Lower leg skin (tissue), 4 donors: ENCODE measurements at regions not wholly inside any gene's neighbourhood (a gene's known extent, or its start where the extent isn't known, plus 50 kb on each side); places are given as distances from the start of the nearest gene placed in this dataset.

Experiments
- DNase-seq, 2 donors: peaks; one replicate each; pipeline ENCODE4 v3.0.0-alpha.2; 2019; ENCODE audit warnings: low spot score in 2 of 2
- H3K4me3 ChIP-seq: fragments of 200-600 bp; sonication (generic); 2 replicates; pipeline ENCODE4 v1.5.1; 2017; ENCODE audit warnings: mild to moderate bottlenecking, low read depth; ENCODE audit not compliant: poor library complexity, severe bottlenecking
- POLR2A ChIP-seq, 2 donors: fragments of 450-650 bp; IDR thresholded peaks; one replicate each; pipeline ENCODE4 v1.6.1; 2016 to 2017; ENCODE audit warnings: antibody characterized with exemption in 2 of 2, mild to moderate bottlenecking in 1 of 2, moderate library complexity in 1 of 2
- WGBS, 2 donors: methylation state at CpG; one replicate each; pipeline ENCODE4 v1.1.5; 2018; 5-methylcytosine and 5-hydroxymethylcytosine counted together
- intact Hi-C: fragments of 100-400 bp; cut with DNase I; formaldehyde crosslinking; loops from one replicate; pipeline ENCODE4 v1.15.0; 2023; ENCODE audit warnings: low total_unique reads
- TF ChIP-seq, protein P1 (sequence below), 3 donors: fragments of 450-650 bp; IDR thresholded peaks; one replicate each; pipeline ENCODE4 v1.5.1; 2016; ENCODE audit warnings: antibody characterized with exemption in 3 of 3, mild to moderate bottlenecking in 3 of 3, moderate library complexity in 2 of 3

DNA sequence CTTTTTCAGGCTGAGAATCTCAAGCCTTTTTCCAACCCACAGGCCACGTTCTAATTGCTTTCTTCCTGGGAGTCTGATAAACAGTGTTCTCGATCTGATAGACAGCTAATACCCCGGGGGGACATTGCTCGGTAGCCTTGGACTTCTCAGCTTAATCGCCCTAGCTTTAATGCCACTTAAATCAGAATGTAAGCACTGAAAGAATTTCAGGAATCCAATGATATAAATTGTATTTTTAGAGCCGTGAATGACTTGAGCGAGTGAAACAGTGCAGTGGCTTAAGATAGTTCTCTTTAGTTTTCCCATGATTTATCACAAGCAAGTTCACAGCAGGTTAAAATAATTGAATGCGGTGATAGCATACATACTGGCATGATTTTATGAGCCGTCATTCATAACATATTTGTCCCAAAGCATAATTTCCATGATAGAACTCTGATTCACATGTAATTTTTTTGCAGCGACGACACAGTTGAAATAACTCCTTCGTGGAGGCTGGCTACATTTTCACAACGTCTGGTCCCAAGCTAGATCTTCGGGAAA, 116.1 kb upstream of the MYOCD start:
- no peak for TF ChIP-seq POLR2A (IDR thresholded peaks at IDR 0.05)
- TF ChIP-seq, protein P1, sequence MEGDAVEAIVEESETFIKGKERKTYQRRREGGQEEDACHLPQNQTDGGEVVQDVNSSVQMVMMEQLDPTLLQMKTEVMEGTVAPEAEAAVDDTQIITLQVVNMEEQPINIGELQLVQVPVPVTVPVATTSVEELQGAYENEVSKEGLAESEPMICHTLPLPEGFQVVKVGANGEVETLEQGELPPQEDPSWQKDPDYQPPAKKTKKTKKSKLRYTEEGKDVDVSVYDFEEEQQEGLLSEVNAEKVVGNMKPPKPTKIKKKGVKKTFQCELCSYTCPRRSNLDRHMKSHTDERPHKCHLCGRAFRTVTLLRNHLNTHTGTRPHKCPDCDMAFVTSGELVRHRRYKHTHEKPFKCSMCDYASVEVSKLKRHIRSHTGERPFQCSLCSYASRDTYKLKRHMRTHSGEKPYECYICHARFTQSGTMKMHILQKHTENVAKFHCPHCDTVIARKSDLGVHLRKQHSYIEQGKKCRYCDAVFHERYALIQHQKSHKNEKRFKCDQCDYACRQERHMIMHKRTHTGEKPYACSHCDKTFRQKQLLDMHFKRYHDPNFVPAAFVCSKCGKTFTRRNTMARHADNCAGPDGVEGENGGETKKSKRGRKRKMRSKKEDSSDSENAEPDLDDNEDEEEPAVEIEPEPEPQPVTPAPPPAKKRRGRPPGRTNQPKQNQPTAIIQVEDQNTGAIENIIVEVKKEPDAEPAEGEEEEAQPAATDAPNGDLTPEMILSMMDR (IDR thresholded peaks at IDR 0.05), result no peak
- no peak overlapping the region for H3K4me3 ChIP-seq
- no peak for DNase-seq
- intact Hi-C loops, result loop anchor here (10.0 kb wide), 1 partner anchor 445 kb away; no protein-coding TSS in a partner anchor
- WGBS, 2 donors, result 31 to 43% methylated on average over 14 of the region's 14 CpGs

DNA sequence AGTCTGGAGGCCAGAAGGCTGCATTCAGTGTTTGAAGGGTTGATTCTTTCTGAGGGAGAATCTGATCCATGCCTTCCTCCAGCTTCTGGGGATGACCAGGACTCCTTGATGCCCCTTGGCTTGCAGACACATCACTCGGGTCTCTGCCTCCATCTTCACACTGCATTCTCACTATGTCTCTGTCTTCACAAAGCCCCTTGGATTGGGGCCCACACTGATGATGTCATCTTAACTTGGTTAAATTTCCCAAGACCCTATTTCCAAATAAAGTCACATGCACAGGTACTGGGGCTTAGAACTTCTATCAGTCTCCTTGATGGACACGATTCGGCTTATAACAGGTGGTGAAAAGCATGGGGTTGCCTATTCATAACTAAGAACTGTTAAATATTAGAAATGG, 112.1 kb upstream of the MYOCD start:
- no peak overlapping the region for H3K4me3 ChIP-seq
- no peak for DNase-seq
- intact Hi-C loops, result no loop called here
- TF ChIP-seq, protein P1 (IDR thresholded peaks at IDR 0.05), result no peak
- TF ChIP-seq POLR2A (IDR thresholded peaks at IDR 0.05), result no peak
- WGBS, 2 donors, result 80 to 88% methylated on average over 3 of the region's 3 CpGs

DNA sequence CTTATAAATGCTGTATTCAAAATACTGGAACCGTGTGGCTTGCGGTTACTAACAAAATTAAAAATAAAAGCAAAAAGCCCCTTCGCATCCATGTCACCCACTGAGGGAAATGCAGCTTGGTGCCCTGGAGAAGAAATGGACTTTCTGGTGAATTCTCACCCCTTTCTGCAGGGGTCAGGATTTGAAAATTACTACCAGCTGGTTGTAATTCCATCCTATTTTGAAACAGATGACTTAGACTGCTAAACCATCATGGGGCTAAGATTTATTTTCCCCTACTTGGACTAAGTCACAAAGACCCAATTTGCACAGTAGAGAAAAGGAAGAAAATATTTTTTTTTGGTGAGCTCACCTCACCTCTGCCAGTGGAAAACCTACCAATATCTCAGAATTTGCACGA, 111.4 kb upstream of the MYOCD start:
- intact Hi-C loops, result no loop called here
- no peak for DNase-seq
- H3K4me3 ChIP-seq, result no peak overlapping the region
- TF ChIP-seq, protein P1 (IDR thresholded peaks at IDR 0.05), result no peak
- TF ChIP-seq POLR2A (IDR thresholded peaks at IDR 0.05), result no peak
- WGBS, 2 donors, result 76% methylated on average over 4 of the region's 4 CpGs

DNA sequence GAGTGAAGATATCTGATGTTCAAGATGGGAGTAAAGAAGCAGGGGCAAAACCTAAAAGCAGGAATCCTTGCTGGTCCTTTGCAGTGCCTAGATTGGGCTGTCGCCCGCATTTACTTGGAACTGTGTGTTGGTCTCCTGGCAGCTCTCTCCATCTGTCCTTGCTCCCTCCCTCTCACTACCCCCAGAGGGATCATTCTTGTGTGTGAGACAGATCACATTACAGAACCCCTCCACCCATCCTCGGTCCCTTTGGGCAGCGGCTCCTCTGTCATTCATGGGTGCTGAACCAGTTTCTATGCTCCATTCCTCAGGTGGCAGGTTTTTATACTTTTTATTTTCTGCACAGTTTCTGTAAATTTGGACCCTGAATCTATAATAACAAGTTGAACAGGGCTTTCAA, 99.4 kb upstream of the MYOCD start:
- no peak overlapping the region for H3K4me3 ChIP-seq
- DNase-seq, result no peak
- intact Hi-C loops, result no loop called here
- 21 to 35% methylated on average over 4 of the region's 4 CpGs for WGBS, 2 donors
- TF ChIP-seq POLR2A (IDR thresholded peaks at IDR 0.05), result no peak
- TF ChIP-seq, protein P1 (IDR thresholded peaks at IDR 0.05), result no peak

DNA sequence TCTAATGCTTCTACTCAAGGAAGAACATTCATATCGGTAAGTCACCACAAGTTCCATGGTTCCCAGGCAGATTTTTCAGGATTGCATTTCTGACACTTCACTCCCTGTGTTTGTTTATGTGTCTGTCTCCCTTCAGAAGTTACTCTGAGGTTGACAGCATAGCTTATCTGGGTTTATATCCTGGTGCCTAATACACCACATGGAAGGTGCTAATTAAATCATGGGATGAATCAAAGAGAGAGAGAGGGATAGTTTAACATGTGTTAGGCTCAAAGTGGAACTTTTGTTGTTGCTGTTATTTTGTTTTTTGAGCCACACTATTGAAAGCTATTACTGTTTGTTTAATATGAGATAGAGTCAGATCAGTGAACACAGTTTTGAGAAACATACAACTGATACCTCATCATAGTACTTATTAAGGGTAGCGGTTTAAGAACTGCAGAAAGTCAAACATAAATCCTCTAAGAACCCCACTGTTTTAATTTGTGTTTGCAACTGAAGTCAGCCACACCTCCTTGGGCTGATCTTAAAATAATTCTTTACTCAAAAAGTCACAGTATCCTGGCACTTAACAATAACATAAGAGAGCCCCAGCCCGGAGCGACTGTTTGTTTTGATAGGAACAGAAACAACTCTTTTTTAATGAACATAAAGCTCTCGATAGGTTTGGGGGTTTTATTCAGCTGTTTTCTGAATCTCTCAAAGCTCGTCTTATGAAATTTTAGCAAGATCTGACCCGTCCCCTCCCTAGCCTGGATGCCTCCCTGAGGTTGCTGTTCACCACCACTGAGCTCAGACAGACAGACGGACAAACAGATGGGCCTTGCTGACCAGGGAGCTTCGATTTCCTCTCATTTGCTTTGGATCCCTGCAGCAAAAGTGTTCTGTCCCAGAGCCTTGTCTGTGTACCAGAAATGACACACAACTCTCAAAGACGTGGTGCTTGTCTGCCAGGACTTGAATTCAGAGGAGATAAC, 98.3 kb upstream of the MYOCD start:
- intact Hi-C loops, result no loop called here
- 54 to 57% methylated on average over 10 of the region's 10 CpGs for WGBS, 2 donors
- no peak for DNase-seq
- TF ChIP-seq, protein P1 (IDR thresholded peaks at IDR 0.05), result no peak
- no peak for TF ChIP-seq POLR2A (IDR thresholded peaks at IDR 0.05)
- H3K4me3 ChIP-seq, result no peak overlapping the region
